ENCODE measurements at regions not wholly inside any gene's neighbourhood (a gene's known extent, or its start where the extent isn't known, plus 50 kb on each side); places are given as distances from the start of the nearest gene placed in this dataset.

- intact Hi-C loops (cut with DNase I) = no loop called here
- Histone ChIP-seq H3K36me3 (no peaks in the 10 kb centered on the region), H3K27me3 (no peaks in the 10 kb centered on the region), H3K4me1 (no peaks in the 10 kb centered on the region), H3K9me3 (no peaks in the 10 kb centered on the region), H3K27ac (no peak overlapping the region), H3K4me3 (no peak overlapping the region)
- TF ChIP-seq POLR2A (IDR thresholded peaks at IDR 0.05) = no peak
- no peak for TF ChIP-seq CTCF (IDR thresholded peaks at IDR 0.05)
- DNase-seq = no peak
These were observed 66.3 kb upstream of the DCBLD2 start for GRCh38 chr3:98967758-98968157.

DNA sequence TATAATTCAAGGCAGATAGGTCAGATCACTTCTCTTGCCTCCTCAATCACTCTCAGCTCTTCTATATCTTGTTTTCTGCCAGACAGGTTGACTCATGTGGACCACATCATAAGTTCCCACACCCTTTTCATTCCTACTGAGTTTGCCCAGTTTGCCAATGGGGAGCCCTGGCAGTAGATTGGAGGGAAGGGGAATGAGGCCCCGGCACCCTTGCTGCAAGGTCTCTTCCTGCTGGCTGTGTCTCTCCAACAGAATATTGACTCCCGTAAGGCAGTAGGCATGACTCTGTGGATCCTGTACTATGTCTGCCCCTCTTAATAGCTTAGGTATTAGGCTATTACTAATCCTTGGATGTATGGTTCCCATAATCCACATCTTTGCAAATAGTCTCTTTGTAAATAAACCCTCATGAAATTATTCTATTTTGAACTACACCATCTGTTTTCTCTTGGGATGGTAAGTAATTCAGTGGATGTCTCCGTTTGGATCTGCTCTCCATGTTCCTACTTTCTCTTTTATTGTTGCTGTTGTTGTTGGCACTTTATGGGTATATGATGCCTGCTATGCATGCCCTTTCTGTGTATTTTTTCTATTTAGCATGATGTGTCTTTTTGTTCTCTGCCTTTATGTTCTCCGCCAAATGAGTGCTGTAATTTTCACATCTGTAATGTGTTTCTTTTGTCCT, 65.5 kb upstream of the DCBLD2 start:
- no peaks in the 10 kb centered on the region for H3K27me3 ChIP-seq
- no peak overlapping the region for H3K27ac ChIP-seq
- no peaks in the 10 kb centered on the region for H3K9me3 ChIP-seq
- H3K4me3 ChIP-seq = no peak overlapping the region
- no peak for TF ChIP-seq POLR2A (IDR thresholded peaks at IDR 0.05)
- H3K36me3 ChIP-seq = no peaks in the 10 kb centered on the region
- WGBS, 2 donors = 61 to 76% methylated on average over 4 of the region's 4 CpGs
- intact Hi-C loops (cut with DNase I) = no loop called here
- no peak for DNase-seq
- no peaks in the 10 kb centered on the region for H3K4me1 ChIP-seq

DNA sequence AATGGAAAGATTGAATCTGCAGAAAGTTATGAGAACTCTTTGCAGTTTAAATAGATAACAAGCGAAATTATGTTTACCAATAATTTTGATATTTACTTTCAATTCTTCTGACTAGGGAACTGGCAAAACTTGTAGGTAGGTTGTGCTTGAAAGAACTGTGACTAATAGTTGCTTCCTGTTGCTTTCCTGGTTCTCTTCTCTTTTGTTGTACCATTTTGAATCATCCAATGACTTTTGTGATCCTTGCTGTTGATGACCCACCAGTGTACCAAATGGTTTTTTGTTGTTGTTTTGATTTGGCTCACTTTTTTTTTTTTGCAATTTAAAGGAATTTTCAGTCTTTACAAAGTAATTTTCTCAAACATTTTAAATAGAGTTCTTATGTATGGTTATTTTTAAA, 64.9 kb upstream of the DCBLD2 start:
- 82 to 89% methylated on average over 1 of the region's 1 CpG for WGBS, 2 donors
- no peak for TF ChIP-seq POLR2A (IDR thresholded peaks at IDR 0.05)
- TF ChIP-seq CTCF (IDR thresholded peaks at IDR 0.05) = no peak
- Histone ChIP-seq H3K27me3 (no peaks in the 10 kb centered on the region), H3K36me3 (no peaks in the 10 kb centered on the region), H3K9me3 (no peaks in the 10 kb centered on the region), H3K4me1 (no peaks in the 10 kb centered on the region), H3K4me3 (no peak overlapping the region), H3K27ac (no peak overlapping the region)
- DNase-seq = no peak
- intact Hi-C loops (cut with DNase I) = no loop called here

DNA sequence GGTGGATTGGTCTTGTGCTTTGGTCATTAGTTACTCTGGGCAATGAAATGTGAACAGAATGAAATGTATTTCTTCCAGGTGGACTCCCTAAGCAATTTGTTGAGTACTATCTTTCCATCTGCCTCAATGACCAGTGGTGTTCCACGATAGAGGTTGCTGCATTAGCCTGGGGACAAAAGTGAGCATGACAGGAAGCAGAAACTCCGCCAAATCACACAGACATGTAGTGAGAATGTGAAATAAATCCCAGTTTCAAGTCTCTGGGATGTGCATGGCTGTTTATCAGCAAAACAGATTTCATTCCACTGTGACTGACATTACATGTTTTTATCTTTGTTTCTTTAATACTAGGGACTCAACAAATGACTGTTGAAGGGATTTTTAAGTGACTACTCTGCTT, 63.3 kb upstream of the DCBLD2 start:
- intact Hi-C loops (cut with DNase I) = no loop called here
- TF ChIP-seq POLR2A (IDR thresholded peaks at IDR 0.05) = no peak
- no peak for TF ChIP-seq CTCF (IDR thresholded peaks at IDR 0.05)
- Histone ChIP-seq H3K4me3 (no peak overlapping the region), H3K27ac (no peak overlapping the region), H3K36me3 (no peaks in the 10 kb centered on the region), H3K9me3 (no peaks in the 10 kb centered on the region), H3K4me1 (no peaks in the 10 kb centered on the region), H3K27me3 (no peaks in the 10 kb centered on the region)
- DNase-seq = no peak
- 56 to 82% methylated on average over 2 of the region's 2 CpGs for WGBS, 2 donors

- Histone ChIP-seq H3K4me3 (no peak overlapping the region), H3K27ac (no peak overlapping the region)
- WGBS, 2 donors = 80% methylated on average over 2 of the region's 2 CpGs
These were observed 62.1 kb upstream of the DCBLD2 start for GRCh38 chr3:98963546-98963945.

More at GRCh38 chr3:98963546-98963945, 62.1 kb upstream of the DCBLD2 start:
- Histone ChIP-seq H3K9me3 (no peaks in the 10 kb centered on the region), H3K36me3 (no peaks in the 10 kb centered on the region), H3K4me1 (no peaks in the 10 kb centered on the region), H3K27me3 (no peaks in the 10 kb centered on the region)
- no peak for TF ChIP-seq POLR2A (IDR thresholded peaks at IDR 0.05)
- no peak for TF ChIP-seq CTCF (IDR thresholded peaks at IDR 0.05)
- DNase-seq = no peak
- intact Hi-C loops (cut with DNase I) = no loop called here

Measured in esophagus squamous epithelium (tissue), 5 donors.